CD4-positive, alpha-beta T cell (primary cell): ENCODE measurements at regions not wholly inside any gene's neighbourhood (a gene's known extent, or its start where the extent isn't known, plus 50 kb on each side); places are given as distances from the start of the nearest gene placed in this dataset.

Experiments
- ATAC-seq: fragments of 200-7000 bp; cut with Tn5 transposase; one replicate; pipeline ENCODE4 v1.10.0; 2022; ENCODE audit warnings: mild to moderate bottlenecking; ENCODE audit not compliant: poor library complexity
- CTCF ChIA-PET: fragments of 350-600 bp; sonication (Branson Sonifier 250); formaldehyde crosslinking; loops from one replicate; lab custom pipeline; 2021; ENCODE audit warnings: antibody characterized with exemption, inconsistent platforms; lab: Charles Lee
- POLR2A ChIA-PET: fragments of 350-600 bp; sonication (Branson Sonifier 250); formaldehyde crosslinking; loops from one replicate; lab custom pipeline; 2021; ENCODE audit warnings: antibody characterized with exemption, inconsistent platforms; lab: Charles Lee
- DNase-seq, 14 experiments: peaks; one replicate each; pipeline ENCODE4 v3.0.0-alpha.2; 2013 to 2020; ENCODE audit warnings: mixed read lengths in 2 of 14
- H3K27ac ChIP-seq, 2 donors: one replicate each; pipeline versions ENCODE4 v1.5.1 to v1.7.0; 2013; ENCODE audit warnings: low read length in 2 of 2, low read depth in 1 of 2, mild to moderate bottlenecking in 1 of 2
- H3K27me3 ChIP-seq, 2 experiments: 1 replicate in 1 of 2; 2 replicates in 1 of 2; pipeline versions ENCODE4 v1.6.1 to v1.7.0; 2013; ENCODE audit warnings: low read length in 2 of 2, control low read depth in 1 of 2, mild to moderate bottlenecking in 1 of 2, moderate library complexity in 1 of 2; ENCODE audit not compliant: insufficient read depth in 2 of 2, control insufficient read depth in 1 of 2
- H3K36me3 ChIP-seq: one replicate; pipeline ENCODE4 v1.6.1; 2013; ENCODE audit warnings: low read length, control low read depth; ENCODE audit not compliant: insufficient read depth
- H3K4me1 ChIP-seq: one replicate; pipeline ENCODE4 v1.6.1; 2013; ENCODE audit warnings: low read length, control low read depth; ENCODE audit not compliant: insufficient read depth
- H3K4me3 ChIP-seq: one replicate; pipeline ENCODE4 v1.5.1; 2013; ENCODE audit warnings: mild to moderate bottlenecking, low read length, moderate library complexity
- H3K9me3 ChIP-seq, 2 experiments: 1 replicate in 1 of 2; 2 replicates in 1 of 2; pipeline versions ENCODE4 v1.6.1 to v1.7.0; 2013; ENCODE audit warnings: low read length in 2 of 2, mild to moderate bottlenecking in 2 of 2, control low read depth in 1 of 2, moderate library complexity in 1 of 2; ENCODE audit not compliant: control insufficient read depth in 1 of 2, insufficient read depth in 1 of 2
- H3K27ac Mint-ChIP-seq: one replicate; pipeline ENCODE4 v1.8.0; 2020; ENCODE audit warnings: mixed read lengths
- H3K27me3 Mint-ChIP-seq: one replicate; pipeline ENCODE4 v1.8.0; 2021; ENCODE audit warnings: mixed read lengths
- H3K36me3 Mint-ChIP-seq: one replicate; pipeline ENCODE4 v1.8.0; 2021; ENCODE audit warnings: low read depth, mixed read lengths
- H3K4me1 Mint-ChIP-seq: one replicate; pipeline ENCODE4 v1.8.0; 2021; ENCODE audit warnings: low read depth, mixed read lengths
- H3K4me3 Mint-ChIP-seq: one replicate; pipeline ENCODE4 v1.8.0; 2020; ENCODE audit warnings: mild to moderate bottlenecking, mixed read lengths
- H3K9me3 Mint-ChIP-seq: one replicate; pipeline ENCODE4 v1.8.0; 2020; ENCODE audit warnings: mixed read lengths
- CTCF ChIP-seq: fragments of 200-600 bp; IDR thresholded peaks from one replicate; pipeline ENCODE4 v1.8.0; 2022; ENCODE audit warnings: antibody characterized with exemption, mild to moderate bottlenecking
- intact Hi-C, 2 experiments: fragments of 100-400 bp; cut with DNase I in 1 of 2; cut with micrococcal nuclease in 1 of 2; formaldehyde crosslinking; loops; one replicate each; pipeline versions ENCODE4 v1.15.1 to v1.9.0; 2023 to 2025; cut with DNase I, micrococcal nuclease

GRCh38 chr10:107436568-107436967, 272.1 kb upstream of the SORCS1 start:
- Mint-ChIP-seq H3K4me1 (no peaks in the 10 kb centered on the region), H3K27ac (no peak overlapping the region), H3K27me3 (no peaks in the 10 kb centered on the region), H3K4me3 (no peak overlapping the region), H3K9me3 (peaks cover 8% of the 10 kb centered on the region), H3K36me3 (no peaks in the 10 kb centered on the region)
- ChIA-PET POLR2A (no interaction called here), CTCF (no interaction called here)
- no peak overlapping the region for H3K4me3 ChIP-seq
- no peak for TF ChIP-seq CTCF
- no peaks in the 10 kb centered on the region for H3K4me1 ChIP-seq
- no peaks in the 10 kb centered on the region for H3K27me3 ChIP-seq
- intact Hi-C loops, result no loop called here
- H3K9me3 ChIP-seq, result no peaks in the 10 kb centered on the region
- H3K27ac ChIP-seq, result no peak overlapping the region
- ATAC-seq, result no peak
- no peaks in the 10 kb centered on the region for H3K36me3 ChIP-seq
- no peak for DNase-seq

- intact Hi-C loops, result no loop called here
- DNase-seq (no peak), ATAC-seq (no peak)
- Histone ChIP-seq H3K27ac (no peak overlapping the region), H3K36me3 (no peaks in the 10 kb centered on the region), H3K9me3 (peaks cover 0 to 3% of the 10 kb centered on the region in 2 experiments), H3K4me3 (no peak overlapping the region), H3K27me3 (no peaks in the 10 kb centered on the region), H3K4me1 (no peaks in the 10 kb centered on the region)
- H3K9me3 Mint-ChIP-seq, result peaks cover 8% of the 10 kb centered on the region
- H3K36me3 Mint-ChIP-seq, result no peaks in the 10 kb centered on the region
- CTCF ChIA-PET, result no interaction called here
- no peaks in the 10 kb centered on the region for H3K27me3 Mint-ChIP-seq
- H3K4me1 Mint-ChIP-seq, result no peaks in the 10 kb centered on the region
- no peak overlapping the region for H3K4me3 Mint-ChIP-seq
- no peak overlapping the region for H3K27ac Mint-ChIP-seq
- POLR2A ChIA-PET, result no interaction called here
- no peak for TF ChIP-seq CTCF
Observed at GRCh38 chr10:107434854-107435253, 270.3 kb upstream of the SORCS1 start.

- DNase-seq (no peak), ATAC-seq (no peak)
- no peaks in the 10 kb centered on the region for H3K36me3 ChIP-seq
- no peaks in the 10 kb centered on the region for H3K36me3 Mint-ChIP-seq
- peaks cover 8% of the 10 kb centered on the region for H3K9me3 Mint-ChIP-seq
- intact Hi-C loops, result no loop called here
- no peak overlapping the region for H3K4me3 Mint-ChIP-seq
- no peaks in the 10 kb centered on the region for H3K27me3 Mint-ChIP-seq
- no peaks in the 10 kb centered on the region for H3K4me1 ChIP-seq
- no peaks in the 10 kb centered on the region for H3K27me3 ChIP-seq
- no peak overlapping the region for H3K4me3 ChIP-seq
- CTCF ChIA-PET, result no interaction called here
- H3K9me3 ChIP-seq, result peaks cover 0 to 3% of the 10 kb centered on the region in 2 experiments
- no peak overlapping the region for H3K27ac Mint-ChIP-seq
- H3K27ac ChIP-seq, result no peak overlapping the region
- TF ChIP-seq CTCF, result no peak
- POLR2A ChIA-PET, result no interaction called here
- no peaks in the 10 kb centered on the region for H3K4me1 Mint-ChIP-seq
Observed at GRCh38 chr10:107434201-107434600, 269.7 kb upstream of the SORCS1 start.
